ENCODE measurements at regions not wholly inside any gene's neighbourhood (a gene's known extent, or its start where the extent isn't known, plus 50 kb on each side); places are given as distances from the start of the nearest gene placed in this dataset.
"Not testable (repeated sequence)": the region's sequence is repeated elsewhere in the genome, so short reads cannot be mapped to it uniquely, and the experiment has no call there.

DNA sequence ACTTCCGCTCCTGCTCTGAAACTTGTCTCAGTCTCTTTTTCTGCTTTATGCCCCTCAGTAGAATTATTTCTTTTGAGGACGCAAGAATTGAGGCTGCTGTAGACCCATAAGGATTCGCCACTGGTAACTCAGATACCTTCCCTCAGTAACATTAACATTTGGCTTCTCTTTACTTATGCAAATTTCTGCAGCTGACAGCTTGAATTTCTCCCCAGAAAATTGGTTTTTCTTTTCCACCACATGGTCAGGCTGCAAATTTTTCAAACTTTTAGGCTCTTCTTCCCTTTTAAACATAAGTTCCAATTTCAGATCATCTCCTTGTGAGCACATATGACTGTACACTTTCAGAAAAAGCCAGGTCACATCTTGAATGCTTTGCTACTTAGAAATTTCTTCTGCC, 839.3 kb upstream of the GRIA3 start:
- DNase-seq (ENCODE audit: low read depth) = no peak

DNA sequence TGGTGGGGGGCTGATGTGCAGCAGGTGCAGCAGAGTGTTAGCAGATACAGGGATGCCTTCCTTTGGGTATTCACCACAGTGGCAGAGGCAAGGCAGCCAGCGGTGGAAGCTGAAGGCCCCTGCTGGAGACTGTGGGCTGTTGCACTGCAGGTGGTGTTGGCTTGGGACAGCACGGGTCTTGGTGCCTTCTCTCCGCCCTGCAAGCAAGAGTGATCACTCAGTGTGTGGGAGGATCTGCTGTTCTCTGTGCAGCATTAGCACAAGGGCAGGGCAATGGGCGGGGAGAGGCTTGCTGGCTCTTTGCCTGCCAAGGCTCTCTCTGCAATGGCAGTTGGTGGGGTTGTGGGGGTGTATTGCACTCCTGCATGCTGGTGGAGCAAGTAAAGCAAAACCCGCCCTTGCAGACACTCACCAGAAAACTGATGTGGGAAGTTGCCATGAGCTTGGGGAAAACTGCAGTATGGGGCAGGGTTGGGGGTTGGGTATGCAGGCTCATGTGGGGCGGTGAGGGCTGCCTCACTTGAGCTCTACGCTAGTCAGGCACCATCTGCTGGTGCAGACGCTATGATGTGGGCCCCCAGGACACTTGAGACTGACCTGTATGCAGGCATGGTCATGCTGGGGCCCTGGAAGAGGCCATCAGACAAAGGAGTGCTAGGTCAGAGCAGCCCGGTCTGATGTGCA, 820.8 kb upstream of the GRIA3 start:
- DNase-seq (ENCODE audit: low read depth) = no peak

DNA sequence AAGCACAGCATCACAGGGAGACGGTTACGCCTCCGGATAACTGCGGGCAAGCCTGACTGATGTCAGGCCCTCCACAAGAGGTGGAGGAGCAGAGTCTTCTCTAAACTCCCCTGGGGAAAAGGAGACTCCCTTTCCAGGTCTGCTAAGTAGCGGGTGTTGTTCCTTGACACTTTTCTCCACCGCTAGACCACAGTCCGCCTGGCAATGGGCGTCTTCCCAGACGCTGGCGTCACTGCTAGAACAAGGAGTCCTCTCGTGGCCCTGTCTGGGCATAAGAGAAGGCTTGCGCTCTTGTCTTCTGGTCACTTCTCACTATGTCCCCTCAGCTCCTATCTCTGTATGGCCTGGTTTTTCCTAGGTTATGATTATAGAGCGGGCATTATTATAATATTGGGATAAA, 808.5 kb upstream of the GRIA3 start:
- not testable (repeated sequence) for DNase-seq (ENCODE audit: low read depth)

DNA sequence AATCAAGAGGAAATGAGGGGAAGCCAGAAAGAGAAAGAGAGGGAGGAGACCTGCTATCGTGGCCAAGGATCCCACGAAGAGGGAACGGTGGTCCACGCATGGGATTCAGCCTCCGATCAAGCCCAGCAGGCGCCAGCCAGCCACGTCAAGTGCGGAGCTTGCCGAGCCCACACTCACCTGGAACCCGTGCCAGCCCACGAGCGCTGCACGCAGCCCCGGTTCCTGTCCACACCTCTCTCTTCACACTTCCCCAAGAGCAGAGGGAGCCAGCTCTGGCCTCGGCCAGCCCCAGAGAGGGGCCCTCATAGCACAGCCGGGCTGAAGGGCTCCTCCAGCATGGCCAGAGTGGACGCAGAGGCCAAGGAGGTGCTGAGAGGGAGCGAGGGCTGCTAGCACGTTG, 795.1 kb upstream of the GRIA3 start:
- DNase-seq (ENCODE audit: low read depth) = no peak

DNA sequence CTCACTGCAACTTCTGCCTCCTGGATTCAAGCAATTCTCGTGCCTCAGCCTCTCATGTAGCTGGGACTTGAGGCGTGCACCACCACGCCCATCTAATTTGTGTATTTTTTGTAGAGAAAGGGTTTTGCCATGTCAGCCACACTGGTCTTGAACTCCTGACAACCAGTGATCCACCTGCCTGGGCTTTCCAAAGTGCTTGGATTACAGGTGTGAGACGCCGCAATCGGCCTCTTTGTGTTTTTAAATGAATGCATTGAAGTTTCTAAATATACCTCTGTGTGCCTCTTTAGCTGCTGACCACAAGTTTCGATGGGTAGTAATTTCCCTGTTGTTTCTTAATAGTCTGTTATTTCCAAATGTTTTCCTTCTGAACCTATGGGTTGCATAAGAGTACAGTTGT, 765.3 kb upstream of the GRIA3 start:
- no peak for DNase-seq (ENCODE audit: low read depth)

DNA sequence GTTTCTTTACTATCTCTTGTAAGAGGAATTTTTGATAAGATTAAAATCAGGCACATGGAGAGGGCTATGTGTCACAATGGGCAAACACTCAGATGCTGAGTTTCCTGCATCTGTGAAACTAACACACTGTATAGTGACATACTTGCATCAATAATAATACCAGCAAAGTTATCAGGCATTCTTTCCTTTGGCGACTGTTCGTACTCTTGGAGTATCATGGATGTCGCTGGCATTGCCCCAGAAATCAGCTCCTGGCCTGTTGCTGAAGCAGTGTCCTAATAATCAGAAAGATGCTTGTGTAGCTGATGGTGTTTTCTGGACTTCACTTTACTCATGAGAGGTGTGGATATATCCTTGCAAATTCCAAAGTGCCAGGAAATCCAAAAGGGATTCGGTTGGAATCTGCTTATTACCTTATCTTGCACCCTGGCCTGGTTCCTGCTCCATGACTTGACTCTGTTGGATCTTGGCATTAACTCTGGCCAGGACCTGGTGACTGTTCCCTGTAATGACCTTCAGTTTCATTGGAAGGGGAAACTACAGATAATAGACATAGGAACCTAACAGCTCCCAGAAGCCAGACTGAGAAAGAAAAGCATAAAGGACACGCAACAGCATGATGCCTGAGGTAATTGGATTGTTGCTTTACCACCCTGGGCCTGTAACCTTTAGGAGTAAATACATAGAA, 762.5 kb upstream of the GRIA3 start:
- no peak for DNase-seq (ENCODE audit: low read depth)

DNA sequence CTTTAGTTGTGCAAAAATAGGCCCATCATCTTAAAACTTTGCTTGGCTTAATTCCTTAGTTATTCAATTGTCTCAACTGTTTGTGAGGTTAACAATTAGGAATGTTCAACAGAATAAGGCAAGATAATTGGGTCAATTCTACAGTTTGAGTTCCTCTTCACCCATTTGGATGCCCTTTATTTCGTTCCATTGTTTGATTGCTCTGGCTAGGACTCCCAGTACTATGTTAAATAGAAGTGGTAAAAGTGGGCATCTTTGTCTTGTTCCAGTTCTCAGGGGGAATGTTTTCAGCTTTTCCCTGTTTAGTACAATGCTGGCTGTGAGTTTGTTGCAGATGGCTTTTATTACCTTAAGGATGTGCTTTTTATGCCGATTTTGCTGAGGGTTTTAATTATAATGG, 761.5 kb upstream of the GRIA3 start:
- no peak for DNase-seq (ENCODE audit: low read depth)

DNA sequence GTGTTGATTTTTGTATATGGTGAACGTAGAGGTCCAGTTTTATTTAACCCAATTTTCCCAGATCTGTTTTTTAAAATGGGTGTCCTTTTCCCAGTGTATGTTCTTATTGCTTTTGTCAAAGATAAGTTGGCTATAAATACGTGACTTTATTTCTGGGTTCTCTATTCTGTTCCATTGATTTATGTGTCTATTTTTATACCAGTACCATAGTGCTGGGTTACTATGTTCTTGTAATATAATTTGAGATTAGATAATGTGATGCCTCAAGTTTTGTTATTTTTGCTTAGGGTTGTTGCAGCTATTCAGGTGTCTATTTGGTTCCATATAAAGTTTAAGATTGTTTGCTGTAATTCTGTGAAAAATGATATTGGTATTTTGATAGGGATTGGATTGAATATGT, 749.1 kb upstream of the GRIA3 start:
- no peak for DNase-seq (ENCODE audit: low read depth)

DNA sequence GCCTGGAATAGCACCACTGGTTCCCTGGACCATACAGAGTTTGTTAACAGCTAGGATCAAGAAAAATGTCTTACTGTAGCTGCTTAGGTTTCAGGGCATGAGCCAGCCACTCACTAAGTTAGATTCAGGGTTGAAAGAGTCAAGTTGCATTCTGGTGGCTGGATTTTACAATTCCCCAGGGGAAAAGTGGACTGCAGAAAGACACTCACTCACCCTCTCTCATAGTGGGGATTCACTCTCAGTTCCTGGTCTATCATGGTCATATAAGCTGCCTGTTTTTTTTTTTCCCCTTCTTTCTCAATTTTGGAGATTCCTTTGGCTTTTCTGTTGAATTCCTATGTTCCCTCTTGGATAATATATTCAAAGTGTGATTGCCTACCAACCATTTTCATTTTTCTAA, 744.2 kb upstream of the GRIA3 start:
- no peak for DNase-seq (ENCODE audit: low read depth)

DNA sequence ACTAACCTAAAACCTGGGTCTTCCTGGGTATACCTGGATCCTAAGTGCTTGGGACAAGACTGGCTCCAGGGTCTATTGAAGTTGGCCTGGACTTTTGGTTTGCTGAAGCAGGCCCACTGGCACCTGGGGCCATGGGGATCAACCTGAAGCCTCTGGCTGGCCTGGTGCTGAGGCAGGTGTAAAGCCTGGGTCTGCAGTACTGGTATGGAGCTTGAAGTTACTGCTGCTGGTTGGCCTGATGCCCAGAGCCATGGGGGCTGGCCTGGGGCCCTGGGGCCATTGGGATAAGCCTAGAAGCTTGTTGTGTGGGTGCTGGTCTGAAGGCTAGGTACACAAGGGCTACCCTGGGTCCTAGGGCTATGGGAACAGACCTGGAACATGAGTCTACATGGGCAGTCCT, 743.2 kb upstream of the GRIA3 start:
- DNase-seq (ENCODE audit: low read depth) = no peak

DNA sequence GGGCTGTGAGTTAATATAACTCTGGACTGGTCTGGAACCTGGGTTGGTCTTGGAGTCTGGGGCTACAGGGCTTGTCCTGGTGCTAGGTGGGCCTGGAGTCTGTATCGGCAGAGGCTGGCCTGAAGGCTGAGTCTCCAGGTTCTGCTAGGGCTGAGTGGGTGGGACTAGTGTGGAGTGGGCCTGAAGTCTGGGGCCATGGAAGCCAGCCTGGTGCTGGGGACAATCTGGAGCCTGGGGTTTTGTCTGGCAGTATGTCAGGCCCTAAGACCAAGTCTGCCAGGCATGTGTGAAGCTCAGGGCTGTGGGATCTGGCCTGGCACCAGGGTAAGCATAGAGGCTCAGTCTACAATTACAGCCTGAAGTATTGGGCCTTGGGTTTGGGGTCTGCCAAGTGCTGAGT, 742.6 kb upstream of the GRIA3 start:
- no peak for DNase-seq (ENCODE audit: low read depth)

DNA sequence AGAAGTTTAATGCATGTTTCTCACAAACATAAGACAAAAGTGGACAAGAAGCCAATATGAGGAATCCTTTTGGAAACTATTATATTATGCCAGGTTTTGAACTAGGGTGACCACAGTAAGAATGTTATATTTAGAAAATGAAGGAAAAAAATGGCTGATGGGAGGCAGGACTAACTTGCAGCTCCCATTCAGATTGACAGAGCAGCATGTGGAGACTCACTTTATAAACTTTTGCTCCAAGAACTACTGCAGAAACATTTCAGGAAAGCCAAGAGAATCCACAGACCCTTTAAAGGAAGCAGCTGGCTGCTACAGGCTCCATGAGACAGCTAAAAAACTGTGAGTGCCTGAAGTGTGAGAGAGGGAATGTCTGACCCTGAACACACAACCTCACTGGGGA, 738.6 kb upstream of the GRIA3 start:
- no peak for DNase-seq (ENCODE audit: low read depth)

DNA sequence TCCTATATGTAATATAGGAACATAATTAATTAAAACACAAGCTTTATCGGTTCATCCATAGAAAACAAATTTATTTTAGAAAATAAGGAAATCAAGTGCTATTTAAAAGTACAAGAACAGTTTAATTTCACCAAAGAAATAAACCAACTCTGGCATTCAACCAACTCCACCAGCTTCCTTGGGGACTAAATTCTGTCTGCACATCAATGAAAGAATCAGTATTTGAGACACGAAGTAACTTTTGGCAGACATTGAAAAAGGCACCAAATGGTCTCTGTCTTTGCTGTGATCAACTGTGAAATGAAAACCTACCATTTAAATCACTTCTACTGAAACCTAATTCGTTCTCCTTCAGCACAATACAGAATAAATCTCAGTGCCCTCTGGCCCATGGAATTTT, 719.7 kb upstream of the GRIA3 start:
- no peak for DNase-seq (ENCODE audit: low read depth)

DNA sequence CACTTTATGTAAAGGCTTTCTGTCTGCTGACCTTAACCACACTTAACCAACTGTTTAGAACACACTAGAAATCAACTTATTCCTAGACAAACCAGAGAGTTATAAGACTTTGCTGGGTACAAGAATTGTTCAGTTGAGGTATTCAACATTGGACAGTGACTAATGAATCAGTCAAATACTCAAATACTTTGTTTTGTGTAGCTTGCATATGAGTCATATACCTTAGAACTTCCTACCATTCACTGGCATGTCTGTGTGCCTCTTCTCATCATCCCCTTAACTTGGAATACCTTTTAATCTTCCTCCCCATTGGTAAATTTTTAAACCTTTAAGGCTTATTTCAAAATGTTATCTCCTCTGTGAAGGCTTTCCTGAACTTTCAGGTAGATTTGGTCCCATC, 708.8 kb upstream of the GRIA3 start:
- no peak for DNase-seq (ENCODE audit: low read depth)

DNA sequence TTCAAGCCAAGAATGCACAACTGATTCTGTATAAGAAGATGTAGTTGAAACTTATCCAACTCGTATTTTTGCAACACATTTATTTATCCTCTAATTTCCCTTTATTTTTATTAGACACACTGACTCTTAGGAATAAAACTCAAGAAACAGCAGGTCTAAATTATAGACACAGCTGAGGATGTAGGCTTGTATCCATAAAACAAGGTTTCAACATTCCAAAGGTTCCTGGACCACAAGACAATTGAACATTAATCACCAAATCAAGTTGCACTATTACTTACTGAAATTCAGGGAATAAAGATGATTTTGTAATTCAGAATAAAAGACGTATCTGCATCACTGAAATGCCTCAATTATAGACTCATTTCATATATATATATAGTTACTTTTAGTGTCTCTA, 683.5 kb upstream of the GRIA3 start:
- no peak for DNase-seq (ENCODE audit: low read depth)

DNA sequence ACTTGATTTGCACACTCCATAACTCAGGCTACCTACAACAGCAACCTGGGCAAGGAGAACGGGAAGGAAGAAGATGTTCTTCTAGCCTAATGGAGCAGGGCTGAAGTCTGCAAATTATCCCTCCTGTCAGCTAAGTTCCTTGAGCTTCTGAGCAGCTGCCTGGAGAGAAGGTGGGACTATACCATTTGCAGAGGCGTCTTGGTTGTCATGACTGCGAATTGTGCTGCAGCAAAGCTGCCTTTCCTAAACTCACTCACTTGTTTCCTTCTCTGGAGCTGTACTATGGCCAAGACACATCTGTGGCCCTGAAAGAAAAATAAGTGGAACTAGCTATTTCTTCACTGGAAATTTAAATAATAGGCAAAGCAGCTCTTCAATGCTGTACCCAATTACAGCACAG, 682.4 kb upstream of the GRIA3 start:
- no peak for DNase-seq (ENCODE audit: low read depth)

DNA sequence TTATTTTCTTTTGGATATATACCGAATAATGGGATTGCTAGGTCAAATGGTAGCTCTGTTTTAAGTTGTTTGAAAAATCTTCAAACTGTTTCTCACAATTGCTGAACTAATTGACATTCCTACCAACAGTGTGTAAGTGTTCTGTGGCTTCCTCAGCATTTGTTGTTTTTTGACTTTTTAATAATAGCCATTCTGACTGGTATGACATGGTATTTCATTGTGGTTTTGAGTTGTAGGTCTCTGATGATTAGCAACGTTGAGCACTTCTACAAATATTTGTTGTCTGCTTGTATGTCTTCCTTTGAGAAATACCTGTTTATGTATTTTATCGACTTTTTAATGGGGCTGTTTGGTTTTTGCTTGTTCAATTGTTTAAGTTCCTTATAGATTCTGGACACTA, 680.1 kb upstream of the GRIA3 start:
- DNase-seq (ENCODE audit: low read depth) = no peak

DNA sequence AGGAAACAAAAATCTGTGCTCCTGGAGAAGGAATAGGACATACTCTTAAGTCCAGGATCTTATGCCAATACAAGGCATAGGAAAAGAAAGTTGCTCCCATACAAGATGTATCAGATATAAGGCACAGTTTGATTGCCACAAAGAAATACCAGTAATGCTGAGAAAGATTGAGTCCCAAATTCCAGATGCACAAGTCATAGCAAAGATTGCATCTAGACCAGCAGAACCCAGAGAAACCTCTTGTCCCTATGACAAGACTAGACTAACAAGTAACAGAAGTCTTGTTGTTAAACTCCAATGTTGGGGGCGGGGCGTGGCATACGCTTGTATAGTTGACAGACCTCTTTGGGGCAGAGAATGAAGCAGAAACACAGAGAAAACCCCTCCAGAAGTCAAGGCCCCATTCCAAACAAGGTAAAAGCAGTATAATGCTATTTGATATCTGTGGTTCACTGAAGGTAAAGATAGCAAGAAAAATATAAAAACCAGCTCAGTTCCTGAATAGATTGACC, 671.5 kb upstream of the GRIA3 start:
- no peak for DNase-seq (ENCODE audit: low read depth)

DNA sequence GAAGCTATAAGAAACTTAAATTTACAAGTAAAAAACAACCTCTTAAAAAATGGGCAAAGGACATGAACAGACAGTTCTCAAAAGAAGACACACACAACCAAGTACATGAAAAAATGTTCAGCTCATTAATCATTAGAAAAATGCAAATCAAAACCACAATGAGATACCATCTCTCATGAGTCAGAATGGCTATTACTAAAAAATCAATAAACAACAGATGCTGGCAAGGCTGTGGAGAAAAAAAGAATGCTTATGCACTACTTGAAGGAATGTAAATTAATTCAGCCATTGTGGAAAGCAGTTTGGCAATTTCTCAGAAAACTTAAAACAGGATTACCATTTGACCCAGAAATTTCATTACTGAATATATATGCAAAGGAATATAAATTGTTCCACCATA, 666.3 kb upstream of the GRIA3 start:
- DNase-seq (ENCODE audit: low read depth) = no peak

DNA sequence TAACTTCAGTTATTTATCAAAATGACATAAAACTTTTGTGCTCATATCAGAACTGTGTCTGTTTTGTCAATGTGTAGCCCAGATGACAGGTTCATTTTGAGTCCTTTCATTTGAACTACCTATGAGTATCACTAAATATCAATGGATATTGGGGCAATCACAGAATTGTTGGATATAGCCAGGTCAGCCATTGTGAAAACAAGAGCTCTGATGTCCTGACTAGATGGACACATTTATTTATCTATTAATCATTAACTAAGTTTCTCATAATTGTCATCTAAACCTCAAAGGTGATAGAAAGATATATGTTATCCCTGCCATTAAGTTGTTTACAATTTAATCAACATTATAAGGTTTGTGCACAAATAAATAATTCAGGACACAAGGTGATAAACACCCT, 638.3 kb upstream of the GRIA3 start:
- no peak for DNase-seq (ENCODE audit: low read depth)

DNA sequence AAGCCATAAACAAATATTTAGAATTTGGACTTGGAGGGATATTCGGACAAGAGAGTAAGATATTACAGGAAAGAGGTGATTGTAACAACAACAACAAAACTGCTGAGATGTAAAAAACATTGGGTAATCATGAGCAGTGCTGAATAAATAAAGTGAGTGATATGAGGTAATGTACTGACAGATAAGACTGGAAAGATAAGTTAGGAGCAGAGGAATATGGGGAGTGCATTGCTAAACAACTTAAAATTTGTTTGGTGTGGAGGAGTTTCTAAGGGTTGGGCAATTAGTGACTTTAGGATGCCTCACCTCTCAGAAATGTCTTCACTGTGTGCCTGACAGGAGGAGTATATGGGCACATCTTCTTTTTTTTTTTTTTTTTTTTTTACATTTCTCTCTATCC, 637.8 kb upstream of the GRIA3 start:
- no peak for DNase-seq (ENCODE audit: low read depth)

DNA sequence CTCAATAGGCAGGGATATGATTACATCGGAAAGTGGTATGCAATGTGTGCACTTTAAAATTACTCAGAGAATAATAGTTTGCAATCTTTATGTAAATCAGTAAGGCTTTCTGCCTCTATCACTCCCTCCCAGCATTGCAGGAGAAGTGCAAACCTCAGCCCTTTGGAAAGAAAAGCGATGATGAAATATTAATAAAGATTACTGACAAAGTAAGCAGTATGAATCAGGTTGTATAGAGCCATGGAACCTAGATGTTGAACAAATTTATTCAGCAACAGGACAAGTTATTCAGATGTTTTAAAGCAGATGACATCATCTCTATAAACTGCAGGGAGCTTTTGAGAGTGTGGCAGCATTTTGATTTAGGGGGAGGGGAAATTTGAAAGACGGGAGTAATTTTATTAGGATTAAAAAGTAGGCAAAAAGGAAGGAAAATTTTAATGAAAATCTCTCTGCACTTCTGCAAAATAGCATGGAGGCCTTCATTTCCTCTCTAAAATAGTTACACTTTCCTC, 631.7 kb upstream of the GRIA3 start:
- no peak for DNase-seq (ENCODE audit: low read depth)

DNA sequence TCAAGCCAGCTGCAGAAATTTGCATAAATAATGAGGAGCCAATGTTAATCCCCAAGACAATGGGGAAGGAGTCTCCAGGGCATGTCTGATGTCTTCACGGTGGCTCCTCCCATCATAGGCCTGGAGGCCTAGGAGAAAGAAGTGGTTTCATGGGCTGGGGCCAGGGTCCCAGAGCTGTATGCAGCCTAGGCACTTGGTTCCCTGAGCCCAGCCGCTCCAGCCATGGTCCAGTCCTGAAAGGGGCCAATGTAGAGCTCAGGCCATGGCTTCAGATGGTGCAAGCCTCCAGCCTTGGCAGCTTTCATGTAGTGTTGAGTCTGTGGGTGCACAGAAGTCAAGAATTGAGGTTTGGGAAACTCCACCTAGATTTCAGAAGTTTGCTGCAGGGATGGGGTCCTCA, 628.2 kb upstream of the GRIA3 start:
- DNase-seq (ENCODE audit: low read depth) = no peak

DNA sequence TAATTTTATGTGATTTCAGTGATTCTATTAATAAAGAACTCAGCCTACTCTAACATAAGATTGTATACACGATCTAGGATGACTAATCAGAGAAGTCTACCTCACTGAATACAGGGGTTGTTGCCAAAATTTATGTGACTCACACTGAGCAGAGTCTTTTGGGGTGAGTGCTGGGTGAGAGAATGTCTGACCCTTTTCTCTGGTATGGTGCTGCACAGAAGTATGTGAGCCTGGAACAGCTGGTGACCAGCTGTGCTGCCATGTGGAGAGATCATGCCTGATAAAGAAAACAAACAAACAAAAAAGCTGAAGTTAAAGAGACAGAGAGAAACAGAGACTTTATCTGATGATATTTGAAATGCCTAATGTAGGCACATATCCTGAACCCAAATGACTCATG, 618.1 kb upstream of the GRIA3 start:
- DNase-seq (ENCODE audit: low read depth) = no peak
